ENCODE measurements at regions not wholly inside any gene's neighbourhood (a gene's known extent, or its start where the extent isn't known, plus 50 kb on each side); places are given as distances from the start of the nearest gene placed in this dataset.

DNA sequence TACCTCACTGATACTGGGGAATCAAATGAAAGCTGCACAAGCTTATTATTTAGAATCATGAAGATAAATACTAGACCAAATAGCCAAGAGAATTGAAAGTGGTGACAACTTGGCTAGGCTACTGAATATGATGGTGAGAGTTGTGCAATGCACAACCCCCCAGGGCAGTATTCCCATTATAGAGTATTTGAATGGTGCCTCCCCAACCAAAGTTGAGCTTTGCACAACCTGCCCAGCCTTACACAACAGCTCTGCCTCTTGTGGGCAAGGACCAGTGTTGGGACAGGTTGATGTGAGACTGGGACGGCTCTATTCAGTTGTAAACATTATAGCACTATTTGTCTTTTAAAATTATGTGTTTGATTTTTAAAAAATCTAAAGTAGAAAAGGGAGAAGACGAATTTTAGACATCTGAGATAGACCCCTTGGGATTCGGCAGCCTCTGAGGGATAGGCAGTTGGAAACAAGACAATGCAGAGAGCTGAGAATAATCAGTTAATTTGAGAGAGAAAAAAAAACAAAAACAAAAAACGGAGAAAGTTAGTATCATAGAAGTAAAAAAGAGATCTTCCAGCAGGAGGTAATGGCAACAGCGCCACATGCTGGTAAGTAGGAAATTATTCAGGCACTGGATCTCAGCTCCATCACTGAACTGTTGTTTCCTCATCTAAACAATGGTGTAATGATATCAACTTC, 91.0 kb upstream of the KCNA3 start:
- DNase-seq (ENCODE audit: low spot score) = peak; percentile 74

DNA sequence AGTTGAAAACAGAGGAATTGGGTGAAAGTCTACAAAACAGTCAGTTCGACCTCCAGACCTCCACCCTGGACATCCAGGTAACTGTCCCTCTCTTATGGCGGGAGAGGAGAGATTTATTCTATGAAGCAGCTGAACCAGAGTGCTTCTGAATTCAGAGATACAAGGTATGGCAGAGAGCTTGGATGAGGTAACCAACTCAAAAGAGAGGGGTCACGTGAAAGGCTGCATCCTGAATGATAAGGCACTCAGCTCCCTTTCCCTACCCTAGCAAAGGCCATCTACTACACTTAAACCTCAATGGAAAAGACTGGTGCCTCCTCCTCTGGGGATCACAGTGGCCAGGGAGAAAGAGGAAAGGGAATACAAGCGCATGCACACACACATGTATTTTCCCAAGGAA, 88.4 kb upstream of the KCNA3 start:
- DNase-seq (ENCODE audit: low spot score) = no peak

DNA sequence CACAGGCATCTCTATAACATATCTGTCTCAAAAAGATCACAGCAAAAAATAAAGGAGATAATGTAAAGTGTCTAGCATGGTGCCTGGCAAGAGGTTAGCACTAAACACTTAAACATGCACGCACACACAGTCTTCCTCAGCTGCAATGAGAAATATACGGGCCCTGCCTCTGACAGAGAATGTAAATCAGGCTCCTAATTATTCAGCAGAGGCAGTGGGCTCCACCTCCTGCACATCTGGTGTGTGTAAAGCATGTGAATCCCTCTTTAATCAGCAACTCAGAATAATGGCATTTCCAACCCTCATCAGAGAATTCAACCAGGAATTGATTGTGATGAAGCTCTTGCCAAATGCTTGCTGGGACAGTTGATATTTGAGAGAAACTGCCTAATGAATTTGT, 85.6 kb upstream of the KCNA3 start:
- no peak for DNase-seq (ENCODE audit: low spot score)

DNA sequence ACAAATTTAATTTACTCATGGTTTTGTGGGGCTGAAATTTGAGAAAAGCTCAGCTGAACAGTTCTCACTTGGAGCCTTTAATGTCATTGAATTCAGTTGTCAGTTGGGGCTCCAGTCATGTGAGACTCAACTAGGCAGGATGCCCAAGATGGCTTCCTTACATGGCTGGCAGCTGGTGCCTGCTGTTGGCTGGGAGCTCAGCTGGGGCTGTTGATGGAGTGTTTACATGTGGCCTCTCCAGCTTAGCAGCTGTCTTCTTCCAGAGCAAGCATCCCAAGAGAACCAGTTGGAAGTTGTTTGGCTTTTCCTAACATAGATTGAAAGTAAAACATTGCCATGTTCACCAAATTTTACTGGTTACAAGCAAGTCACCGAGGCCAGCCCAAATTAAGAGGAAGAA, 81.8 kb upstream of the KCNA3 start:
- no peak for DNase-seq (ENCODE audit: low spot score)

DNA sequence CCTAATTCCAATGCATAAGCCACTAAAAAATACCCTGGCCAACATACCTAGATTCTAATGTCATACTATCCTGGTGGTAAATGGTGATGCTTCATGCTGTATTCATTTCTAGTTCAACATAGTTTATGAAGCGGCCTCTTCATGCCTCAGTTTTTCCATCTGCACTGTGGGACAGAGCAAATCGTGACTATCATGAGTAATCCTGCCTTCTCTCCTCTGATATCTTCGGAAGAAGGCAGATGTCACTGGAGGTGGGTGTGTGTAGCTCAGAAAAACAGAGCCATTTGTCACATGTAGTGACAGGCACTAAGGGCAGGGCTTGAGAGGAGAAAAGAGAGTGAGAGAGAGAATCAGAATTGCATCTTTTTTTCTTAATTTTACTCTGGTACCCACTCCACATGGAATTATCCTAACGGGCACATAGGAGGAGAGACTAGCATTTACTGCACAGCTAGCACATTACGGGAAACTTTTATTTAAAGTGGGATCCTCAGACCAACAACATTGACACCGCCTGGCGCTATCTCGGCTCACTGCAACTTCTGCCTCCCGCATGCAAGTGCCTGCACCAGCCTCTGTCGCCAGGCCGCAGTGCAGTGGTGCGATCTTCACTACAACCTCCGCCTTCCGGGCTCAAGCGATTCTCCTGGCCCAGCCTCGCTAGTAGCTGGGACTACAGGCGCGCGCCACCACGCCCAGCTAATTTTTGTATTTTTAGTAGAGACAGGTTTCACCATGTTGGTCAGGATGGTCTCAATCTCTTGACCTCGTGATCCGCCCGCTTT, 78.4 kb upstream of the KCNA3 start:
- no peak for DNase-seq (ENCODE audit: low spot score)

DNA sequence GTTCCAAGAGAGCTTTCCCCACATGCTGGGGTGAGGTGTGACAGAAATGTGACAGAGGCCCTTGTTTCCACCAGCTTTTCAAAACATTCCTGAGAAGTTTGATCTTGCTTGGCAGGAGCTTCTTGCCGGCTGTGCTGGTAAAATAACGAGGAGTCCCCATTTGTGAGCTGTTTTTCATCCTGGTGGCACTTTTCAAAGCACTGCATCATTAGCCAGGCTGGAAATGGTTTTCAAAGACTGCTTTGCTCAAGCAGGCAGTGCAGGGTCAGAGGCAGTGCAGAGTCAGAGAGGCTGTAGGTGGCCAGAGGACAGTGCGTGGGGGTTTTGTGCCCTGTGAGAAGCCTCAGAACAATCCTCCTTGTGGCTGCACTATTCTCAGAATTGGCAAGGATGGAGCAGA, 75.8 kb upstream of the KCNA3 start:
- no peak for DNase-seq (ENCODE audit: low spot score)

DNA sequence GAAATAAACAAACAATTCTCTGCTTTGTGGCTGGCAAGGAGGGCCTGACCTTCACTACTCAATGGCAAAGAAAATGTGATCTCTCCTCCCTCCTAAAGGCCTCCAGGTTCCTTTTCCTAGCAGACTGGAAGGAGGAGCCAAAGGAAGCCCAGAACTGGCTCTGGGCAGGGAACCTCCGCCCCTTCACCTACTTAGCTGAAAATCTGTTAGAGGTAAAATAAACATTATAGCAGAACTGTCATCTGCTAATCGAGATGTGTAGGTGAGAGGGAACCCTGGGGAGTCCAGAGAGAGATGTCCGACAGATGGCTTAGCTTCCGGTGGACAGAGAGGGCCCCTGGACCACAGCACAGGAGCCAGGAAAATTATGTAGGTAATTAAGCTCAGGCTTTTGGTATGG, 75.2 kb upstream of the KCNA3 start:
- DNase-seq (ENCODE audit: low spot score) = no peak

DNA sequence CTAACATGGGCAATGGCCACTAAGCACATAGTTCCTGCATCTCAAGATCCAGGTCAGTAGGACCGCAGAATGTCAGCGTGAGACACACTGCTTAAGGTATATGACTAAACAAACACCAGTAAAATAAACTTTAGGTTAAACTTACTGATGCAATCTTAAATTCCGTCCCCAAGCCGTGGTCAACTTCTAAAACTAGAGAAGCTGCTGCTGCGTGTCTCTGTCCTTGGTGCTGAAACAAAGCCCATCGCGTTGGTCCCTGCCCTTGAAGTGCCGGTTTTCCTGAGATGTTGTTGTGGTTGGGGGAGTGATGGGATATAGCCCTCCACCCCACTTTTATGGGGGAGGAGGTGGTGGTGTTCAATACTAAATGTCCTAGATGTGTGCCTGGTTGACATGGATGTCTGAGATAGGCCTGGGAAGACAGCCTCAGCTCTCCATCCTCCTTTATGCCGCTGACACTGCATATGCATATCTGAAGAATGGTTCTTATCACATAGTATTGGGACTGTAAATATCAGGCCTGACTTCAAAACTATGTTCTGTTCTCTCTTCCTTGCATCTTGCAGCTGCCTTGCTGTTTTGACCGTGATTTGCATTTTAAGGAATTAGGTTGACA, 72.0 kb upstream of the KCNA3 start:
- peak; percentile 58 for DNase-seq (ENCODE audit: low spot score)

DNA sequence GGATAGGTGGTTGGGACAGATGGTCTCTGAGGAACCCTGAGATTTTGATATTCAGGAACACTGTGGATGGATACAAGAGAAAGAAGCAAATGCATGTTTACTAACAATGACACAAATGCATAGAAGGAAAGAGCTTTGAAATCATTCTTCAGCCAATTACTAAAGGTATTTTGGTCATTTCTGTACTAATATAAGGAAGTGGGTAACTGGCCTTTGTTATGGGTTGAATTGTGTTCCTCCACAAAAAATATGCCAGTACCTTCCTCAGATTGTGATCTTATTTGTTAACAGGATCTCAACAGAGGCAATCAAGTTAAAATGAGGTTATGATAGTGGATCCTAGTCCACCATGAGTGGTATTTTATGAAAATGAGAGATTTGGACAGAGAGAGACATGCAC, 68.7 kb upstream of the KCNA3 start:
- DNase-seq (ENCODE audit: low spot score) = no peak

DNA sequence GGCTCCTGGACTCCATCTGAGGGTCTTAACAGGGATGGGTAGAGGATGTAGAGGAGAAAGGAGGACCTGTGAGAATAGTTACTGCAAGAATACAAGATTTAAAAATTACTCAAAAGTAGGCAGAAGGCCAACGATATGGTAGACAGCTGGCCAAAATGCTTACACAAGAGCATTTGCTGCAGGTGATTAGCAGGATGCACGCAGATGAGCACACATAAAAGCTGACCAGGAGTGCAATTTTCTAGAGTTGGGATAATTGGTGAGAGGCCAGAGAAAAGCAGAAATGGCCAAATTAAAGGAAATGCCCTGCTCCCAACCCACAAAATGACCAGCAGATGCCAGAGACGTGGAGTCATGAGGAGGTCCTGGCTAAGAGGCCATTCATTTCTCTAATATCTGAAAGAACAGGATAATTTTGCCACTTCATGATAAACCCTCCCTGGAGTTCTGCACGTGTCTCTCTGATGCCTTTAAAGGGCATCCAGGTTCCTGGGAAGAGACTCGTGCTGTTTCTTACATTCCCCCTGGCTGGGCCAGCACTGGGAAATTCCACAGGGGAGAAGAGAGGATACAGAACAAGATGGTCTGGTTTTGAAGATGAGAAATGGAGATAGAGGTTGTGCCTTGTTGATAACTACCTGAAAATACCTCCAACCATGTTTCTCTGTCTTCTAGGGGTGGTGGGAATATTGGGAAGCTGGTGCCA, 62.3 kb upstream of the KCNA3 start:
- no peak for DNase-seq (ENCODE audit: low spot score)

DNA sequence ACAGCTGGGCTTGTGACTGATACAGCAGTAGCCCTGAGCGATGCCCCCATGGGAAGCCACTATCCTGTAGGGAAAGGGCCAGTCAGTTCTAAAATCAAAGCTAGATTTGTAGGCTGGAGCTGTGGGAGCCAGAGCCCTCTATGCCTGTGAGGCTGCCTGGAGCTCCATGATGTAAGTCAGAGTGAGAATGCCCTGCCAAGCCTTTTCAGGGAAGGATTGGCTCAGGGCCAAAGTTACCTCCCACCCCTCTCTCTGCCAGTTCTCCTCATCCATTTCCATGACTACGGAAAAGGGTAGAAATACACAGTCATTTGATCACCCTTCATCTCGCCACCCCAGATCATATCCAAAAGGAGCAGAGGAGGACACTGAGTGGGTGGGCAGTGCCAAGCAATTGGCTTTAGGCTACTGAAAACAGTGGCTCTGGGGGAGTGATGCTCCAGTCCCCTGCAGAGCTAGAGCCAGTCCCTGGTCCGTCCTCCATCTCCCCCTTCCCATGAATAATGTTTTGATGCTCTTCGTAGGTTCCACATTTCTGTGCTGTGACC, 59.5 kb upstream of the KCNA3 start:
- no peak for DNase-seq (ENCODE audit: low spot score)

DNA sequence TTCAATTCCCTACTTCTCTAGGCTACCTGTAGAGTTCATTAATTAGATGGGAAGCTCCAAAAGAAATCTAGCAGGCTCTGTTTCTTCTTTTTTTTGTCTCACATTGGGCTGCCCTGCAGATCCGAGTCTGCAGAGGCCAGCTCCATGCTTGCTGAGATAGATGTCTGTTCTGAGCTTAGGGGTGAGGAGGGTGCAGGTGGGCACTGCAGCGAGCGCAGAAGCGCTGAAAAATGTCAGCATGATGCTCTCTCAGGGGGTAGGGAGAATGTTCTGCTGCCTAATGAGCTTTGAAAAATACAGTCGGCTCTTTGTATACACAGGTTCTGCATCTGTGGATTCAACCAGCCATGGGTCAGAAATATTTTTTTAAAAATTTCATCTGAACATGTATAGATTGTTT, 56.8 kb upstream of the KCNA3 start:
- no peak for DNase-seq (ENCODE audit: low spot score)

DNA sequence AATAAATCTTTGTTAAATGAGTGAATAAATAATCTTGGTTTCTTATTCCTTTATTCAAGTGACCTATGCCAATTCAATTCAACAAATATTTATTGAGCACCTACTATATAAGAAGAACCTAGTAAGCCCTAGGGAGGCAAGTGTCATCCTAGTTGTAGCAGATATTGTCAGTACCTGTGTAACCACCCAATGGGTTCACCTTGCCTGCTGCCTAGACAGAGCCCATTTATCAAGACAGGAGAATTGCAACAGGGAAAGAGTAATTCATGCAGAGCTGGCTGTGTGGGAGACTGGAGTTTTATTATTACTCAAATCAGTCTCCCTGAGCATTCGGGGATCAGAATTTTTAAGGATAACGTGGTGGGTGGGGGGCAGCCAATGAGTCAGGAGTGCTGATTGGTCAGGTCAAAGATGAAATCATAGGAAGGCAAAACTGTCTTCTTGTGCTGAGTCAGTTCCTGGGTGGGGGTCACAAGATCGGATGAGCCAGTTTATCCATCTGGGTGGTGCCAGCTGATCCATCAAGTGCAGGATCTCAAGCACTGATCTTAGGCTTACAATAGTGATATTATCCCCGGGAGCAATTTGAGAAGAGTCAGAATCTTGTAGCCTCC, 53.8 kb upstream of the KCNA3 start:
- DNase-seq (ENCODE audit: low spot score) = no peak

DNA sequence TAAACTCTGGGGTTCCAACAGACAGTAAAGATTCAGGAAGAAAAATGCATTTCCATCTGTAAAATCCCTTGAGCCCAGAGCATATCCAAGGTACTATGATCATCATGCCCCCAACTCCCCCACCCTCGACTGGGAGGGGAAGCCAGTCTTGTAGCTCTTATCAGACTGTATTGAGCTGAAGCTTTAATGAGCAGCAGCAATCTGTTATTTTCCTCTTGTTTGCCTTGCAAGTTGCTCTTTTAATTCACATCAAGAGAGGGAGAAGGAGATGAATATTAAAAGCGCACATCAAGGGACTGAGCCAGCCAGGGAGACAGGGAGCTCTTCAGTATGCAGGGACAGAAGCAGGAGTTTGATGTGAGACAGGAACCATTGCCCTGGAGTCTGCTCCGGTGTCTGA, 52.5 kb upstream of the KCNA3 start:
- no peak for DNase-seq (ENCODE audit: low spot score)

DNA sequence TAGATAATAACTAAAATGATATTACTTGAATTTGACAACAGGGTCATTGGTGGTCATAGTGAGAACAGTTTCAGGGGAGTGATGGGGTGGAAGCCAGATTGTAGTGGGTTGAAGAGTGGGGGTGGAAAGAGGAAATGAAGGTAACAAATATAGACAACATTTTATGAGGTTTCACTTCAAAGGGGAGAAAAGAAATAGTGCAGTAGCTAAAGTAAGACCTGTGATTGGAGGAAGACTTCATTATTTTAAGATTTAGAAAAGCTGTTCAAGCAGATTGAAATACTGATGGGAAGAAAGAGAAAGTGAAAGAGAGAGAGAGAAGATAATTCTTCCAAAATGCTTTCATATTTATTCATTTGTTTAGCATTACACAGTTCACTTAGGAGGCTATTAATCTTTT, 52.0 kb upstream of the KCNA3 start:
- DNase-seq (ENCODE audit: low spot score) = peak; percentile 28
